K562 (cell line): ENCODE measurements at regions not wholly inside any gene's neighbourhood (a gene's known extent, or its start where the extent isn't known, plus 50 kb on each side); places are given as distances from the start of the nearest gene placed in this dataset.
A peak's percentile ranks its signal among the peaks of the same experiment; 100 is the strongest.

ENCODE experiments used
- ATAC-seq: fragments of 200-7000 bp; cut with Tn5 transposase; 3 replicates; pipeline ENCODE4 v1.9.1; 2020; ENCODE audit warnings: moderate library complexity
- BruUV-seq: library from RNA; stranded (reverse); fragments of 400-500 nt; replicated peaks from 2 replicates; lab custom pipeline; 2021; lab: Mats Ljungman, UMichigan
- CTCF ChIA-PET: fragments of 300-600 bp; formaldehyde crosslinking; extraction: SDS; loops from one replicate; lab custom pipeline; 2021; ENCODE audit warnings: low intra/inter-chr PET ratio; lab: Yijun Ruan, JAX
- POLR2A ChIA-PET: fragments of 300-600, 350-650 bp; sonication (Branson Sonifier 250); formaldehyde crosslinking; extraction: SDS; loops from one replicate; lab custom pipeline; 2021; ENCODE audit warnings: antibody characterized with exemption, inconsistent platforms; lab: Yijun Ruan, JAX
- DNase-seq, 4 experiments: peaks; one replicate each; pipeline versions ENCODE4 v3.0.0 to v3.0.0-alpha.2; 2011 to 2018; ENCODE audit warnings: low spot score in 3 of 4, mixed read lengths in 3 of 4; ENCODE audit errors: extremely low read depth in 1 of 4
- FAIRE-seq: peaks from 2 replicates; lab custom pipeline; 2011; peaks lifted over from hg19 to GRCh38; lab: Jason Lieb, UNC
- H2AFZ ChIP-seq: 2 replicates; pipeline ENCODE4 v1.6.0; 2011; ENCODE audit warnings: low read depth, low read length, control low read depth, inconsistent platforms
- H3K27ac ChIP-seq: fragments of 200-600 bp; 3 replicates; pipeline ENCODE4 v1.8.0; 2011; ENCODE audit warnings: low read depth, mild to moderate bottlenecking, control low read depth, inconsistent platforms, low read length, moderate library complexity, mixed read lengths; ENCODE audit errors: extremely low read depth
- H3K27me3 ChIP-seq, 2 experiments: fragments of 300-600 bp in 1 of 2; 2 replicates in 1 of 2; 3 replicates in 1 of 2; pipeline versions ENCODE4 v1.6.0 to v1.8.0; 2011; ENCODE audit warnings: inconsistent platforms in 2 of 2, low read length in 2 of 2, mild to moderate bottlenecking in 1 of 2, mixed read lengths in 1 of 2, moderate library complexity in 1 of 2; ENCODE audit not compliant: control insufficient read depth in 2 of 2, insufficient read depth in 2 of 2
- H3K36me3 ChIP-seq: fragments of 300-600 bp; 3 replicates; pipeline ENCODE4 v1.8.0; 2011; ENCODE audit warnings: mild to moderate bottlenecking, low read length, inconsistent platforms; ENCODE audit not compliant: control insufficient read depth, insufficient read depth
- H3K4me1 ChIP-seq, 2 experiments: fragments of 200-600 bp in 1 of 2; replicated peaks in 1 of 2; 2 replicates in 1 of 2; 3 replicates in 1 of 2; pipeline versions ENCODE4 v1.5.1 to v1.8.0; 2011; ENCODE audit warnings: inconsistent platforms in 2 of 2, low read length in 2 of 2, mild to moderate bottlenecking in 1 of 2, mixed read lengths in 1 of 2, moderate library complexity in 1 of 2; ENCODE audit not compliant: control insufficient read depth in 2 of 2, insufficient read depth in 2 of 2
- H3K4me2 ChIP-seq: 2 replicates; pipeline ENCODE4 v1.6.1; 2011; ENCODE audit warnings: low read length, control low read depth, inconsistent platforms, mixed read lengths; ENCODE audit not compliant: insufficient read depth
- H3K4me3 ChIP-seq: fragments of 200-600 bp; sonication (generic), shearing (Covaris generic); 2 replicates; pipeline ENCODE4 v1.5.1; 2016; ENCODE audit warnings: control low read depth, inconsistent platforms
- H3K79me2 ChIP-seq: fragments of 200-600 bp; 3 replicates; pipeline ENCODE4 v1.8.0; 2011; ENCODE audit warnings: low read length, inconsistent platforms; ENCODE audit not compliant: control insufficient read depth, insufficient read depth
- H3K9ac ChIP-seq, 2 experiments: 2 replicates each; pipeline versions ENCODE4 v1.6.0 to v1.6.1; 2011; ENCODE audit warnings: low read depth in 2 of 2, low read length in 2 of 2, control low read depth in 1 of 2, inconsistent platforms in 1 of 2, mild to moderate bottlenecking in 1 of 2, mixed read lengths in 1 of 2; ENCODE audit not compliant: insufficient read depth in 1 of 2
- H3K9me1 ChIP-seq: one replicate; pipeline ENCODE4 v1.6.0; 2011; ENCODE audit warnings: inconsistent platforms, mild to moderate bottlenecking, low read length, moderate library complexity; ENCODE audit not compliant: control insufficient read depth, insufficient read depth
- H3K9me3 ChIP-seq: replicated peaks from 2 replicates; pipeline ENCODE4 v1.5.1; 2011; ENCODE audit warnings: low read depth, low read length, inconsistent platforms; ENCODE audit not compliant: control insufficient read depth, insufficient read depth
- H4K20me1 ChIP-seq: replicated peaks from 2 replicates; pipeline ENCODE4 v1.6.1; 2011; ENCODE audit warnings: low read length, inconsistent platforms, mixed read lengths; ENCODE audit not compliant: control insufficient read depth, insufficient read depth
- BRD9 ChIP-seq: fragments of 450-650 bp; IDR thresholded peaks from 2 replicates; pipeline ENCODE4 v1.6.1; 2018; ENCODE audit warnings: low read depth; ENCODE audit not compliant: partially characterized antibody
- CBX5 ChIP-seq: IDR thresholded peaks from 2 replicates; pipeline ENCODE4 v1.6.1; 2014; ENCODE audit warnings: low read depth, borderline replicate concordance
- CCNT2 ChIP-seq: IDR thresholded peaks from 2 replicates; pipeline ENCODE4 v1.6.1; 2011; ENCODE audit warnings: borderline replicate concordance, low read depth, mild to moderate bottlenecking, moderate library complexity, mixed read lengths, low read length; ENCODE audit not compliant: insufficient read length; ENCODE audit errors: extremely low read depth
- CREB1 ChIP-seq, 2 experiments: sonication (generic) in 1 of 2; formaldehyde crosslinking in 1 of 2; IDR thresholded peaks; 2 replicates each; pipeline versions ENCODE4 v1.6.1 to v1.8.0; 2012 to 2022; ENCODE audit warnings: inconsistent platforms in 1 of 2, mild to moderate bottlenecking in 1 of 2, missing genetic modification reagents in 1 of 2, moderate library complexity in 1 of 2
- DPF2 ChIP-seq: fragments of 450-650 bp; IDR thresholded peaks from 2 replicates; pipeline ENCODE4 v1.6.1; 2016
- FOXJ3 ChIP-seq: sonication (generic); formaldehyde crosslinking; IDR thresholded peaks from 2 replicates; pipeline ENCODE4 v1.4.0; 2020; ENCODE audit warnings: mild to moderate bottlenecking, missing genetic modification reagents
- HIVEP1 ChIP-seq: fragments of 250-450 bp; sonication (Bioruptor Pico); IDR thresholded peaks from 2 replicates; pipeline ENCODE4 v1.4.0; 2020; ENCODE audit warnings: mild to moderate bottlenecking
- HLTF ChIP-seq: fragments of 450-650 bp; IDR thresholded peaks from 2 replicates; pipeline ENCODE4 v1.6.1; 2016
- LCOR ChIP-seq: sonication (generic); formaldehyde crosslinking; IDR thresholded peaks from 2 replicates; pipeline ENCODE4 v1.8.0; 2022; ENCODE audit warnings: mild to moderate bottlenecking, missing genetic modification reagents
- MCM2 ChIP-seq: fragments of 450-650 bp; IDR thresholded peaks from 2 replicates; pipeline ENCODE4 v1.6.1; 2017; ENCODE audit warnings: low read depth, mild to moderate bottlenecking
- NONO ChIP-seq, 2 experiments: fragments of 200-400 bp in 1 of 2; fragments of 450-650 bp in 1 of 2; formaldehyde crosslinking in 1 of 2; IDR thresholded peaks; 2 replicates each; pipeline ENCODE4 v1.6.1; 2017; ENCODE audit warnings: low read depth in 2 of 2, mild to moderate bottlenecking in 2 of 2, moderate library complexity in 2 of 2, low read length in 1 of 2
- PHF8 ChIP-seq: fragments of 200-600 bp; sonication (generic); IDR thresholded peaks from 2 replicates; pipeline ENCODE4 v1.6.1; 2012; ENCODE audit warnings: mixed run types, mild to moderate bottlenecking, inconsistent platforms, low read length, moderate library complexity, borderline replicate concordance
- TRIM24 ChIP-seq, 2 experiments: fragments of 450-650 bp; IDR thresholded peaks; 2 replicates each; pipeline ENCODE4 v1.6.1; 2016
- ZNF217 ChIP-seq: sonication (generic); formaldehyde crosslinking; IDR thresholded peaks from 2 replicates; pipeline ENCODE4 v1.8.0; 2022; ENCODE audit warnings: mild to moderate bottlenecking, missing genetic modification reagents
- ZNF280B ChIP-seq: fragments of 250-450 bp; sonication (Bioruptor Pico); IDR thresholded peaks from 2 replicates; pipeline ENCODE4 v1.5.1; 2021; ENCODE audit warnings: mild to moderate bottlenecking
- ZNF384 ChIP-seq: IDR thresholded peaks from 2 replicates; pipeline ENCODE4 v1.6.1; 2012; ENCODE audit warnings: low read depth, low read length, improper control_type of control experiment
- ZNF583 ChIP-seq: fragments of 250-450 bp; sonication (Bioruptor Pico); IDR thresholded peaks from 2 replicates; pipeline ENCODE4 v1.4.0; 2020
- in situ Hi-C: fragments of 300-500 bp; cut with MboI; formaldehyde crosslinking; loops from 4 replicates; pipeline ENCODE4 v1.15.0; 2018; ENCODE audit warnings: inconsistent platforms, mixed read lengths
- intact Hi-C: fragments of 100-400 bp; cut with micrococcal nuclease; formaldehyde crosslinking; loops from 2 replicates; pipeline ENCODE4 v1.14.2; 2022
- TF ChIP-seq, protein P1 (sequence below): fragments of 450-650 bp; IDR thresholded peaks from 2 replicates; pipeline ENCODE4 v1.6.1; 2018; ENCODE audit warnings: mild to moderate bottlenecking, low read depth; ENCODE audit not compliant: partially characterized antibody
- TF ChIP-seq, protein P2 (sequence below): fragments of 450-650 bp; IDR thresholded peaks from 2 replicates; pipeline ENCODE4 v1.6.1; 2016; ENCODE audit warnings: borderline replicate concordance

- H3K4me1 ChIP-seq: no peaks in the 10 kb centered on the region
- H3K27ac ChIP-seq: no peak overlapping the region
- FAIRE-seq (no peak), ATAC-seq (no peak), DNase-seq (no peak)
- no peak overlapping the region for H3K9ac ChIP-seq
- no peaks in the 10 kb centered on the region for H3K36me3 ChIP-seq
- POLR2A ChIA-PET: interaction anchor here (0.6 kb wide), 1 partner anchor 75 kb away, joined by 3 read pairs; no protein-coding TSS in a partner anchor
- no peak overlapping the region for H3K4me3 ChIP-seq
- no peaks in the 10 kb centered on the region for H3K9me1 ChIP-seq
- BruUV-seq: no TSS peak
- no peak overlapping the region for H3K4me2 ChIP-seq
- CTCF ChIA-PET: no interaction called here
- no peaks in the 10 kb centered on the region for H4K20me1 ChIP-seq
- peaks cover 8% of the 10 kb centered on the region for H3K9me3 ChIP-seq
- intact Hi-C loops (no loop called here), in situ Hi-C loops (no loop called here)
- no peaks in the 10 kb centered on the region for H3K79me2 ChIP-seq
- no peak overlapping the region for H2AFZ ChIP-seq
- H3K27me3 ChIP-seq: no peaks in the 10 kb centered on the region
- TF ChIP-seq TRIM24 (IDR thresholded peaks at IDR 0.05) (peak in 1 of 2 experiments; percentile 43; a peak in 2 of 4 replicates), ZNF217 (no peak), CREB1 (IDR thresholded peaks at IDR 0.05) (no peak), CREB1 (CRISPR knock-in tag; IDR thresholded peaks at IDR 0.05) (no peak), HLTF (peak; percentile 81), ZNF384 (no peak), ZNF583 (CRISPR knock-in tag) (no peak), LCOR (CRISPR knock-in tag) (no peak), NONO (IDR thresholded peaks at IDR 0.05; ENCODE audit: low read depth in 2 of 2, low read length in 1 of 2) (no peak), BRD9 (no peak), MCM2 (no peak), FOXJ3 (no peak), HIVEP1 (CRISPR knock-in tag) (no peak), PHF8 (no peak), CCNT2 (no peak), ZNF280B (0 out of 2 replicates have a peak, but pooled peaks have one; percentile 60), DPF2 (no peak), CBX5 (0 out of 2 replicates have a peak, but pooled peaks have one; percentile 22)
- TF ChIP-seq, protein P1, sequence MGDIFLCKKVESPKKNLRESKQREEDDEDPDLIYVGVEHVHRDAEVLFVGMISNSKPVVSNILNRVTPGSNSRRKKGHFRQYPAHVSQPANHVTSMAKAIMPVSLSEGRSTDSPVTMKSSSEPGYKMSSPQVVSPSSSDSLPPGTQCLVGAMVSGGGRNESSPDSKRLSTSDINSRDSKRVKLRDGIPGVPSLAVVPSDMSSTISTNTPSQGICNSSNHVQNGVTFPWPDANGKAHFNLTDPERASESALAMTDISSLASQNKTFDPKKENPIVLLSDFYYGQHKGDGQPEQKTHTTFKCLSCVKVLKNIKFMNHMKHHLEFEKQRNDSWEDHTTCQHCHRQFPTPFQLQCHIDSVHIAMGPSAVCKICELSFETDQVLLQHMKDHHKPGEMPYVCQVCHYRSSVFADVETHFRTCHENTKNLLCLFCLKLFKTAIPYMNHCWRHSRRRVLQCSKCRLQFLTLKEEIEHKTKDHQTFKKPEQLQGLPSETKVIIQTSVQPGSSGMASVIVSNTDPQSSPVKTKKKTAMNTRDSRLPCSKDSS: peak; percentile 40
- TF ChIP-seq, protein P2, sequence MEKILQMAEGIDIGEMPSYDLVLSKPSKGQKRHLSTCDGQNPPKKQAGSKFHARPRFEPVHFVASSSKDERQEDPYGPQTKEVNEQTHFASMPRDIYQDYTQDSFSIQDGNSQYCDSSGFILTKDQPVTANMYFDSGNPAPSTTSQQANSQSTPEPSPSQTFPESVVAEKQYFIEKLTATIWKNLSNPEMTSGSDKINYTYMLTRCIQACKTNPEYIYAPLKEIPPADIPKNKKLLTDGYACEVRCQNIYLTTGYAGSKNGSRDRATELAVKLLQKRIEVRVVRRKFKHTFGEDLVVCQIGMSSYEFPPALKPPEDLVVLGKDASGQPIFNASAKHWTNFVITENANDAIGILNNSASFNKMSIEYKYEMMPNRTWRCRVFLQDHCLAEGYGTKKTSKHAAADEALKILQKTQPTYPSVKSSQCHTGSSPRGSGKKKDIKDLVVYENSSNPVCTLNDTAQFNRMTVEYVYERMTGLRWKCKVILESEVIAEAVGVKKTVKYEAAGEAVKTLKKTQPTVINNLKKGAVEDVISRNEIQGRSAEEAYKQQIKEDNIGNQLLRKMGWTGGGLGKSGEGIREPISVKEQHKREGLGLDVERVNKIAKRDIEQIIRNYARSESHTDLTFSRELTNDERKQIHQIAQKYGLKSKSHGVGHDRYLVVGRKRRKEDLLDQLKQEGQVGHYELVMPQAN: no peak
These were observed 102.1 kb upstream of the TMEM178A start for GRCh38 chr2:39563572-39563971.
